HG03039 (cell line): ENCODE measurements at regions not wholly inside any gene's neighbourhood (a gene's known extent, or its start where the extent isn't known, plus 50 kb on each side); places are given as distances from the start of the nearest gene placed in this dataset.

Experiments
- ATAC-seq: cut with Tn5 transposase; IDR thresholded peaks from one replicate; pipeline ENCODE4 v1.9.1; 2021; ENCODE audit warnings: mild to moderate bottlenecking, moderate library complexity; ENCODE audit not compliant: unreplicated experiment

DNA sequence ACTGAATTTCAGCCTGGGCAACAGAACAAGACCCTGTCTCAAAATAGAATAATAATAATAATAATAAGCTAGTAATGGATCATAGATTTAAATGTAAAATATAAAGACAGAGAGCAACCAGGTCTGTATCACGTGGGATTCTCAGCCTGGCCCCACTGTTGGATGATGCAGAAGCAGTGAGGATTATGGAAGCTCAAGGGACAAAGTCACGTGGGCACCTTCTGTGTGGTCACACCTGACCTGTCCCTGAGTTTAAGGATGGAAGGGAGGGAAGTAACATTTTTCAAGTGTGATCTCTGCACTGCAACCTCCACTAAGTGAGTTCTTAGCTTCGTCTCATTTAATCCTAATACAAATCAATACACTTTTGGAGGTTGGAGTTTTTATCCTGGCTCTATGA, 212.5 kb upstream of the IER5L start:
- ATAC-seq: no peak

DNA sequence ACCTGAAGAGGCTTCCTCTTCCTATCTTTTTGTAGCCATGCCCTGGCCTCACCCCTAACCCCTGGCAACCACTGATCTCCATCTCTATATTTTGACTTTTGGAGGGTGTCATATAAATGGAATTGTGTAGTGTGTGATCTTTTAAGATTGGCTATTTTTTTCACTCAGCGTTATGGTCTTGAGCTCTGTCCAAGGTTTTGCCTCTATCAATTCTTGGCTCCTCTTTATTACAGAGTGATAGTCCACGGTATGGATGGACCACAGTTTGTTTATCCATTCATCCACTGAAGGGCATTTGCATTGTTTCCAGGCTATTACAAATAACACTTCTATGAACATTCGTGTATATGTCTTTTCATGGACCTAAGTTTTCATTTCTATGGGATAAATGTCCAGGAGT, 209.8 kb upstream of the IER5L start:
- no peak for ATAC-seq

DNA sequence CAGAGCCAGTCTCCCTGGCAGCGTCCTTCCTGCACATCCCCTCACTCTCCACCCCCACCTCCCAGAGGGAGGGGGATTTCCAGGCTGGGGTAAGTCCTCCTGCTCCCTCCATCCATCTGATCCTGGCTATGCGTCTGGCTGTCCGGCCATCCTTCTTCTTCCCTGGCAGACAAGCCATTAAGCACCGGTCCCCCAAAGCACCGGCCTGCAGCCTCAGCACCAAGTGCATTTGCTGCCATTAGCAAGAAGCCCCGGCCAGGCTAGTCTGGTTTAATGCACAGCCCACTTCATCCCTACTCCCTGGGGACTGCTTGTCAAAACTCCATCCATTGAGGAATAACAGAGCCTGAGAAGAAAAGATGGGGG, 208.7 kb upstream of the IER5L start:
- ATAC-seq: no peak

DNA sequence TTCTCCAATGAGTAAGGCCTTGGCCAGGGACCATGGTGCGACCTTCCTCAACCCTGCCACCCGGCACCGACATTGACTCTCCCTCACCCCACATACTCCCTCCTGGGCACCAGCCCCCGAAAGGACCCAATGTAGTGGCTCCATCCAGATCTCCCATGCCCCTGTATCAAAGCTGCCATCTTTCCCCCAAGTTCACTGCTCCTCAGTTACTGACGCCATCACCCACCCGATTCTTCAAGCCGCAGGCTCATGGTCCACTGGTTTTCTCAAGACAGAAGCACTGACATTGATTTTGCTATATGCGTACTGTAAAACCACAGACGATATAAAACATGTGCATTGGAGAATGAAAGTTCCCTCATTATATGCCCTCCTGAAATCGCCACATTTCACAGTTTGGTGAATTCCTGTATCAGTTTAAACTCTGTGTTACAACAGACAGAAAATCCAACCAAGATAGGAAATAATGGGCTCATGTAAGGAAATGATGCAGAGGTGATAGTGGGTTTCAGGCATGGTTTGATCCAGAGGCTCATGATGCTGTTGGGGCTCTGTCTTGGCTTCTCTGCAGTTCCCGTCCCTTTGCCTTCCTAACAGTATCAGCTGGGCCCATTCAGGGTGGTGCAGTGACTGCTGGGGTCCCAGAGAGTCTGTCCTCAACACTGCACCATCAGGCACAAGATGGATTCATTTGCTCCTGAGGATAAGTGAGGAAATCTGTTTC, 207.3 kb upstream of the IER5L start:
- ATAC-seq: no peak

DNA sequence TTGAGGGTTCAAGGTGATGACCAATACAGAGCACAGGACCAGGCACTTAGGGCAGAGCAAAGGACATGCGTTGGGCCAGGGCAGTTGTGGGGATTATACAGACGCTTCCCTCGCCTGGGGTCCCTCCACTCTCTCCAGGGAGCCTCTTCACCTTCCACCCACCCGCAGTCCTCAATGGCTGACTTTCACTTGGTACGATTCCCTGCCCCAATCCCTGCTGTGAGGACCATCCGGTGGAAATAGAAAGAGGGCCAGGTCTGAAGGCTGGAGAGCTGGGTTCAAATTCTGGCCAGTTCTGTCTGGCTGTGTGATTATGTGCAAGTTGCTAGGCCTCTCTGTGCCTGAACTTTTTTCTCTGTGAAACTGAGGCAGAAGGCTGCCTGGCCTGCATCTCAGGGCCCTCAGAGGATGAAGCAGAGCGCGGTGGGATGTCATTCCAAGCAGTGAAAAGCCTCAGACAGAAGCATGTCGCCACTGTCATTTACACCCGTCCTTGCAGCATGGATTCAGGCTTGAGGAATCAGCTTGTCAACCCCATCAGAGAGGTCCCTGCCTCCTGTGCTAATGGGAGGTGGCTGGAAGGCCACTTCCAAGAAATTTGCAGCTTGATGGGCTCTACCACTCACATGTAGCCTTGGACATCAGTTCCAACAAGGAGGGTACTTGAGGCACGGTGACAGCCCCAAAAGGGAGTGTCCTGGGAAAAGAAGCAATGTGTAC, 206.6 kb upstream of the IER5L start:
- ATAC-seq: no peak

DNA sequence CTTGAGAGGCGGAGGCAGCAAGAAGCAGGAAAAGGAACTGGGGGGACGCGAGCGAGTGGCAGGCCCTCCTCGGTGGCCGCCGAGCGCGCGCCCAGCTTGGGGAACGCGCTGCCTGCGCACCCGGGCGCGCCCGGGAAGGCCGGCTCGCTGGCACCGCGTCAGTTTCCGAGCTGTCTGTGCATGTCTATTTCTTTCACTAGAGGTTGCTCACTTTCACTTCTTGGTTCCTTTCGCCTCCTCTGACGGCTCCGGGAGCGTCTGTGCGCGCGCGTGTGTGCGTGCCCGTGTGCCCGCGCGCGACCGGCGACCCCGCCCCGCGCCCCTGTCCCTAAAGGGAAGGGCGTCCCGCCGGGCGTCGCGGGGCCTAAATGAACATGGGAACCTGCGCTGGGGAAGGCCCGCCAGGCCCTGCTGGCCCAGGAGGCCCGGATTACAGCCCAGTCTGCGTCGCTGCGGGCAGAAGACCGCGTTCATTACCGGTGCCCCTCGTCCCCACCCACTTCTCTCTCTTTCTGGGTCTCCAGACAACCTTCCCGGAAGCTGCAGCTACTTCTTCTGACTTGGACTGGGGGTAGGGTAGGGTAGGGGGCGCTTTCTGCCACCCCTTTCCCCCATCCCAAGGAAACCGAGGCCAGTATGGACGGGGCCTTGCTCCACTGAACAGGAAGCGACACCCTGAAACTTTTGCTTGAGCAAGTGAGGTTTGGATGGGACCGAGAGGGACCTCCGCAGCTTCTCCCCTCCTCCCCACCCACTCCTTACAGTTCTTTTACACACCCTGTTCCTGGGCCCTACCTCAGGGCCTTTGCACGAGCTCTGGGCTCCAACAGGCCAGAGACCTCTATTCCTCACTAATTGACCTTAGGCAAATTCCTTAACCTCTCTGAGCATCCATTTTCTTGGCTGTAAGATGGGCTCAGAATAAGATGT, 205.8 kb upstream of the IER5L start:
- peak; percentile 44 for ATAC-seq

DNA sequence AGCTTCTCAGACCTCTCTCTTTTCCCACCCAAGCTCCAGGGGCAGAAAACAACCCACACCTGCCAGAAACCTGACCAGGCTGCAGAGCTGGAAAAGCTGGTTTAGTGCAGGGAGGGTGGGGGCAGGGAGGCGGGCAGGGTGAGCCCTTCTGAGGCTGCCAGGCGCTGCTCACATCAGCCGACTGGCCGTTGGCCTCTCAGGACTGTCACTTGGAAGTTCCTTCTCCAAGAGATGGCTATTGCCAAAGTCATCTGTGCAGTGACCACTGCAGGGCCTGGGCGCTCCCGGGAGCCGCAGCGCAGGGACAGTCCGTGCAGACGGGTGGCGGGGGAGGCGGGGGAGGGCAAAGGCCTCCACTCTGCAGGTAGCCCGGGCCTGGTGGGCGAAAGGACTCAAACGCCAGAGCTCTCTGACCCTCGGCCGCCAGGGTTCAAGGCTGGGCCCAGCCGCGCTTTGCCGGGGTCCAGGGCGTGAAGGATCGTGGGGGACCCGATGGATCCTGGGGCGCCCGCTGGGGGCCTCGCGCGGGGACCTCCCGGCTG, 205.0 kb upstream of the IER5L start:
- peak; percentile 12 for ATAC-seq

DNA sequence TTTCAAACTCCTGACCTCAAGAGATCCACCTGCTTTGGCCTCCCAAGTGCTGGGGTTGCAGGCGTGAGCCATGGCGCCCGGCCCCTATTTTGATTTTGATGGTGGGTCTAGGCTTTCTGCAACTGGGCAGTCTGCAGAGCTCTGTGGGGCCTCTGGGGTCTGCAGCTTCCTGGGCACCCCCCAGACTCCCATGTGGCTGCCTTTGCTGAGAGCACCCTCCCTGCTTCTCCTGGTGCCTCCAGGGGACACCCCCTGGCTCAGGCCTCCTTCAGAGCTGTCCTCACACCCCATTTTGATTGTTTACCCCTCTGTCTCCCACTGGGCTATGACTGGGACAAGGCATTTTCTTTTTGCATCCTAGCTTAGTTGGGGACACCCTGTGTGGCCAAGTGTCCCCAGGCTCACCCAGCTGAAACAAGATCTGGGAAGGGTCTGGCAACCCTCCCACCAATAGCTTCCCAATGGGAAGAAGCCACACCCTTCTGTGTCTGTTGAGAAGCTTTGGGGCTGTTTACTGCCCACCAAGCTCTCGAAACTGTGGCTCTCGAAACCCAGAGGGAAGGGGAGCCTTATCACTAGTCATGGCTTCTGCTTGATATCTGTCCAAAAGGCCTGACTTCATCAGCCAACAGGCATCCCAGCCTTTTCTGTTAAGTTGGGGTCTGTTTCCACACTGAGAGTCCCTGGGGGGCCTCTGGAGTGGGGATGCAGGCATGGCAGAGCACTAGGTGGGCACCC, 204.4 kb upstream of the IER5L start:
- ATAC-seq: no peak

DNA sequence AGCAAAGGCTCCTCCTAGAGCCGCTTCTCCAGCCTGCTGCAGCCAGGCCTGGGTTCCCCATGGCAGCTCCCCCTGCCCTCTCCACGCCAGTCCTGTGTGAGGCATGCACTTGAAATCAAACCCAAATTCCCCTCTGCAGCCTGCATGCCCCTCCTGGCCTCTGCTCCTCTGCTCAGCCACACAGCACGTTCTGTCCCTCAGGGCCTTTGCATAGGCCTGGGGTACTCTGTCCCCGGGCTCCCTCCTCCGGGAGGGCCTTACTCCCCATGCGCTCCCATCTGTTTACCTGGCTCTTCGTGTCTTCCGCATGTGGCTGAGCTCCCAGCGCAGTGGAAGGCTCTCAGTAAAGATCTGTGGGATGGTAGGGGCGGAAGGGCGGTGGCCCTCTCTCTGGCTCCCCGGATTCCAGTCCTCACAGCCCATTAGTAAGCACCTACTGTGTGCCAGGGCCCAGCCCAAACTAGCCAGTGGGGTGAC, 203.5 kb upstream of the IER5L start:
- ATAC-seq: no peak

DNA sequence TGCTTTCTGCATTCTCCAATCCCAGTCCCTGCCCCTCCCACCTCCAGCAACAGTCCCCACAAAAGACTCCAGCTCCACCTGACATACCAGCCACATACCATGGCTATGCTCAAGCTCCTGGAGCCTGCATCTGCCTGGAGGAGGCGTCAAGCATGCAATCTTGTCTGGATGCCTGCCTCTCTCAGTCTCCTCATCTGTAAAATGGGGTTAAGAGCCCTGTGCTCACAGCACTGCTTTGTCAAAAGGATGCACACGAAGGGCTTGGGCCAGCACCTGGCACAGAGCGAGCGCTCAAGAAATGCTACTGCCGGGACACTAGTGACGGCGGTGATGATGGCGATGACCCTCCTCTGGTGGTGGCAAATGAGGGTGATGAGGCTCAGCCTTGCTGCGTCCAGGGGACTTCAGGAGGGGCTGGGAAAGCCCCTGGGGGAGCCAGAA, 202.9 kb upstream of the IER5L start:
- ATAC-seq: no peak

DNA sequence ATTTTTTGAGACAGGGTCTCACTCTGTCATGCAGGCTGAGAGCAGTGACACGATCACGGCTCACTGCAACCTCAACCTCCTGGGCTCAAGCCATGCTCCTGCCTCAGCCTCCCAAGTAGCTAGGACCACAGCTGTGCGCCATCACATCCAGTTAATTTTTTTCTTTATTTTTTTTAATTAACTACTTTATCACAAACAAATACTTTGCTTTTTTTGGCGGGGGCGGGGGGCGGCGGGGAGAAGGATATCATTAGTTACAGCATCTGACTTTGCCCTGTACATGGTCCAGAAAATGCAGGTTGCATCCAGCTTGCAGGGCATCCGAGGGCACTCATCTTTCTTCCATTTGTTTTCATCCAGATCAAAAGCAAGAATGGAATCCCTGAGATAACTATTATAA, 201.8 kb upstream of the IER5L start:
- ATAC-seq: no peak

DNA sequence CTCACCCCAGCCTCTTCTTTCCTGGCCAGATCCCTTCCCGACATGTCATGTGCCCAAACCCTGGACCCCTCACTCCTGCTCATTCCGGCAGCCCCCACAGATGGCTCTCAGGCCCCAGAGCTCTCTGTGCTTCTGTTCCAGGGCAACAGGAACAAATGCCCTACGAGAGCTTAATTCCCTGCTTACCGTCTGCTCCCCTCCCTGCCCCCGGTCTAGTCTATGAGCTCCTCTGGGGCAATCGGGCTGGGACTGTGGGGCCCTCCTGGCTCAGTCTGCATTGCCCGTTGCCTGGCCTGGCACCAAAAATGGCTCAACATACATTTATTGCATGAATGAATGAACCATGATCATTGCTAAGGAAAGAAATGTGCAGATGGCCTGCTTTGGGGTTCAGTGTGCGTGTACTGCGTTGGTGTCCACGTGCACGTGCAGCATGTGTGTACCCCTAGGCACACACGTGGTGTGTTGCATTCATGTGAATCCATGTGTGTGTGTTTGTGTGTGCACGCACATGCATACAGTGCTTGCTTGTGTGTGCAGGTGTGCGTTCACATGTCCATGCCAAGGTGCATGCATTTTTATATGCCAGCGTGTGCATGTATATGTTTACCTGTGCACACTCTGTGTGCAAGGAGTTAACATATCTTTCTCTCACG, 201.2 kb upstream of the IER5L start:
- ATAC-seq: no peak

DNA sequence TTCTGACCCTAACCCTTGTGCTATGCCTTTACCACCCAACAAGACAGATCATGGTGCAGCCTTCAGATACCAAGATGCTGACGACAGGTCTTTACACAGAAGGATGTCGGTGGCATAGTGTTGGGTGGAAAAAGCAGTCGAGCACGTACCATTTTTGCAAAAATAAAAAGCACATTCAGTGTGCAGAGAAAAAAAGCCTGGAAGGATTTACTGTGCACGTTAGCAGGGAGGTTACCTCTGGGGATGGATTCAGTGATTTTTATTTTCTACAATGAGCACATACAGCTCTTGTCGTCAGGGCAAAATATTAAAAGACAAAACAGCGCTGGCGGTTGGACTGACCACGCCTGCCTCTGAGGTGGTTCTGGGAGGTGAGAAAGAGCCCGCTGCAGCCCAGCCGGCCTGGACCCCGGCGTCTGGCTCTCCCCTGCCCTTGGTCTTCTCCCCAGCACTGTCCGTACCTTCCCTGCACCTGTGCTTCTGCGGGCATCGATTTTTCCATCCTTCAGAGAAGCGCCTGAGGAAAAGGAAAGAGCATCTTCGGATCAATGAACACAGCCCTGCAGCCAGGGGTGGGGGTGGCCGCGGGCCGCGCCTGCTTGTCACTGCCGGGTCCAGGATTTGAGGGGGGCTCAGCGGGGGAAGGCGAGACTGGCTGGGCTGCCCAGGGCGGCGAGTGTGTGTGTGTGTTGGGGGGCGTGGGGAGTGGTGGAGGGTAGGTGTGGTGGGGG, 200.0 kb upstream of the IER5L start:
- ATAC-seq: no peak

DNA sequence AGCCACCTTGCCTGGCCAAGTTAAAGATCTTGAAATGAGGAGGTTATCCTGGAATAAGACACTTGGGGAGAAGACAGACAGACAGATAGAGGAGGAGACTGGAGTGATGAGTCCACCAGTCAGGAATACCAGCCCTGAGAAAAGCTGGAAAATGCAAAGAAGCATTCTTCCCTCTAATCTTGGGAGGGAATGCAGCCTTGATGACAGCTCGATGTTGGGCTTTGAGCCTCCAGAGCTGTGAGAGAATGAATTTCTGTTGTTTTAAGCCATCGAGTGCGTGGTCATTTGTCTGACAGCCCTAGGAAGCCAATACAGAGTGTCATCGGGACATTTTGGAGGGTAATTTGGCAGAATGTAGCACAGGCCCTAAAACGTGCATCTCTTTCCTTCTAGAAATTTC, 199.1 kb upstream of the IER5L start:
- ATAC-seq: no peak

DNA sequence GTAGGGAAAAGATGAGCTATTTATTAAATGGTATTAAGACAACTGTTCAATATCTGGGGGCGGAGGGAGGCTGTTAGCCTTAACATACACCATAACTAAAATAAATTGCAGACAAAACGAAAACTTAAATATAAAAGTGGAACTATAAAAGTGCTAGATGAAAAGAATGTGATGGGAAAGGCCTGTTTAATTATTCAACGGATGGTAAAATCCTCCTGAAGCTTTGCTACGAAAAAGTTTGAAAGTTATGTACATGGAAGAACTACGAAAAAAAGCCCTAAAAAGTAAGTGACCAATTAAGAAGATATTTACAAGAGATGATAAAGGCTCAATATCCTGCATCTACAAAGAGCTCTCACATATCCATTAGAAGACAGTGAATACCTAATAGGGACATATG, 197.8 kb upstream of the IER5L start:
- ATAC-seq: no peak

DNA sequence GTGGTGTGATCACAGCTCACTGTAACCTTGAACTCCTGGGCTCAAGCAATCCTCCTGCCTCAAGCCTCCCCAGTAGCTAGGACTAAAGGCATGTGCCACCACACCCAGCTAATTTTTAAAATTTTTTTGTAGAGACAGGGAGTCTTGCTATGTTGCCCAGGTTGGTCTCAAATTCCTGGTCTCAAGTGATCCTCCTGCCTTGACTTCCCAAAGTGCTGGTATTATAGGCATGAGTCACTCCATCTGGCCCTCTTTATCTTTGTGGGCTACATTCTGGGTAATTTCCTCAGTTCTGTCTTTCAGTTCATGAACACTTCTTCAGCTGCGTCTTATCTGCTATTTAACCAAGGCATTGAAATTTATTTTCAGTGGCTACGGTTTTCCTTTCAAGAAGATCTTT, 196.6 kb upstream of the IER5L start:
- no peak for ATAC-seq

DNA sequence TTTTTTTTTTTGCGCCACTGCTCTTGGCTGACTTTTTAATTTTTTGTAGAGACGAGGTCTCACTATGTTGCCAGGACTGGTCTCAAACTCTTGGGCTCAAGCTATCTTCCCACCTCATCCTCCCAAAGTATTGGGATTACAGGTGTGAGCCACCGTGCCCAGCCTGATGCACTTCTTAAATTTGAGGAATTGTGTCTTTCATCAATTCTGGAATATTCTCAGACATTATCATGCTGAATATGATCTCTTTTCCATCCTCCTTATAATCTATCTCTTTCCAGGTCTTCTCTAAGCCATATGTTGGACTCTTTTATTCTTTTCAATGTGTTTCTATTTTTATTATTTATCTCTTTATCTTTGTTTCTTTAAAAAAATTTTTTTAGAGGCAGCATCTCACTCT, 196.2 kb upstream of the IER5L start:
- no peak for ATAC-seq

DNA sequence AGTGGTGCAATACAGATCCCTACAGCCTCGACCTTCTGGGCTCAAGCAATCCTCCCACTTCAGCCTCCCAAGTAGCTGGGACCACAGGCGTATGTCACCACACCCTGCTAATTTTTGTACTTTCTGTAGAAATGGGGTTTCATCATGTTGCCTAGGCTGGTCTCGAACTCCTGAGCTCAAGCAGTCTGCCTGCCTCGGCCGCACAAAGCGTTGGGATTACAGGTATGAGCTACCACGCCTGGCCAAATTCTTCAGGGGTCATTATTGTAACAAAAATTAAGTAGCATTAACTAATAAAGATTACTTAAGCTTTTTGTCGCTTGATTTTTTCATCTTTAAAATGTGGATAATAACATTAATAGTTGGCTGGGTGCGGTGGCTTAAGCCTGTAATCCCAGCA, 195.3 kb upstream of the IER5L start:
- no peak for ATAC-seq

DNA sequence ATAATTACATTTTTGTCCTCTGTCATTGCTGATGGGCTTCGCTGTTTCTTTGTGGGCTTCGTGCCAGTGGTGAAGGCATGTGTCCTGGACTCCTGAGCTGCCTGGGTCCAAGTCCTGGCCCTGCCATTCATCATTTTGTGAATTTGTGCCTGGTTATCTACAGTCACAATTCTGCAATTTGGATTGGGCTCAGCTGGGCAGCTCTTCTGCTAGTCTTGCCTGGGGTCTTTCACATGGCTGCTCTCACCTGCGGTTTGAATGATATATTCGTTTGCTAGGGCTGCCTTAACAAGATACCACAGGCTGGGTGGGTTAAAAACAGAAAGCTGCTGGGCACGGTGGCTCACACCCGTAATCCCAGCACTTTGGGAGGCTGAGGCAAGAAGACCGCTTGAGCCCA, 192.7 kb upstream of the IER5L start:
- ATAC-seq: no peak
